HUDEP-2 (cell line): ENCODE measurements at regions not wholly inside any gene's neighbourhood (a gene's known extent, or its start where the extent isn't known, plus 50 kb on each side); places are given as distances from the start of the nearest gene placed in this dataset.

ENCODE experiments used
- DNase-seq, 76 experiments: peaks; one replicate each; lab custom pipeline; 2025; ENCODE audit not compliant: unreplicated experiment in 76 of 76; lab: John Stamatoyannopoulos, UW

GRCh38 chr2:21658907-21659477 lies 535.2 kb downstream of the TDRD15 start:
- DNase-seq, result no peak

GRCh38 chr2:21664083-21664482 lies 540.3 kb downstream of the TDRD15 start:
- no peak for DNase-seq

GRCh38 chr2:21667638-21668037 lies 543.9 kb downstream of the TDRD15 start:
- DNase-seq, result no peak

GRCh38 chr2:21668078-21668710 lies 544.4 kb downstream of the TDRD15 start:
- no peak for DNase-seq

GRCh38 chr2:21676041-21676440 lies 552.3 kb downstream of the TDRD15 start:
- no peak for DNase-seq

- DNase-seq, result no peak
Measured at GRCh38 chr2:21676676-21677075, 552.9 kb downstream of the TDRD15 start.

GRCh38 chr2:21683838-21684237 lies 560.1 kb downstream of the TDRD15 start:
- no peak for DNase-seq

GRCh38 chr2:21687589-21687988 lies 563.8 kb downstream of the TDRD15 start:
- no peak for DNase-seq

- DNase-seq, result no peak
Measured at GRCh38 chr2:21690005-21690404, 566.2 kb downstream of the TDRD15 start.

- DNase-seq, result no peak
Measured at GRCh38 chr2:21693081-21693480, 569.3 kb downstream of the TDRD15 start.

- no peak for DNase-seq
Measured at GRCh38 chr2:21694079-21694878, 570.5 kb downstream of the TDRD15 start.

GRCh38 chr2:21696900-21697299 lies 573.1 kb downstream of the TDRD15 start:
- no peak for DNase-seq

- no peak for DNase-seq
Measured at GRCh38 chr2:21700644-21701043, 576.9 kb downstream of the TDRD15 start.

- DNase-seq, result no peak
Measured at GRCh38 chr2:21710031-21710430, 586.3 kb downstream of the TDRD15 start.

- no peak for DNase-seq
Measured at GRCh38 chr2:21710496-21710895, 586.7 kb downstream of the TDRD15 start.

- no peak for DNase-seq
Measured at GRCh38 chr2:21715887-21716286, 592.1 kb downstream of the TDRD15 start.

- no peak for DNase-seq
Measured at GRCh38 chr2:21727101-21727500, 603.3 kb downstream of the TDRD15 start.

GRCh38 chr2:21728133-21728532 lies 604.4 kb downstream of the TDRD15 start:
- no peak for DNase-seq

- no peak for DNase-seq
Measured at GRCh38 chr2:21730141-21730540, 606.4 kb downstream of the TDRD15 start.

- DNase-seq, result no peak
Measured at GRCh38 chr2:21740484-21740883, 616.7 kb downstream of the TDRD15 start.

GRCh38 chr2:21746499-21746898 lies 622.7 kb downstream of the TDRD15 start:
- DNase-seq, result no peak

- DNase-seq, result no peak
Measured at GRCh38 chr2:21748501-21748900, 624.7 kb downstream of the TDRD15 start.
